Neural cell (in vitro differentiated cells): ENCODE measurements at regions not wholly inside any gene's neighbourhood (a gene's known extent, or its start where the extent isn't known, plus 50 kb on each side); places are given as distances from the start of the nearest gene placed in this dataset.

Experiments
- EP300 ChIP-seq: fragments of 450-650 bp; conservative IDR thresholded peaks from 2 replicates; pipeline ENCODE4 v1.6.1; 2014; ENCODE audit warnings: antibody characterized with exemption, mild to moderate bottlenecking, moderate library complexity; ENCODE audit not compliant: poor library complexity, severe bottlenecking
- EZH2 ChIP-seq: fragments of 200-600, 300-800 bp; shearing (Covaris generic), sonication (generic); IDR thresholded peaks from 2 replicates; pipeline ENCODE4 v1.6.1; 2014; ENCODE audit warnings: antibody characterized with exemption, low read length, borderline replicate concordance, mild to moderate bottlenecking; ENCODE audit not compliant: insufficient read depth, poor library complexity, severe bottlenecking
- MXI1 ChIP-seq: fragments of 450-650 bp; conservative IDR thresholded peaks from 2 replicates; pipeline ENCODE4 v1.6.1; 2014; ENCODE audit warnings: antibody characterized with exemption, mild to moderate bottlenecking; ENCODE audit not compliant: poor library complexity, severe bottlenecking
- POLR2AphosphoS5 ChIP-seq: IDR thresholded peaks from 2 replicates; pipeline ENCODE4 v1.6.1; 2012
- RAD21 ChIP-seq: fragments of 450-650 bp; conservative IDR thresholded peaks from 2 replicates; pipeline ENCODE4 v1.6.1; 2014; ENCODE audit warnings: antibody characterized with exemption, mild to moderate bottlenecking, moderate library complexity
- REST ChIP-seq: IDR thresholded peaks from 2 replicates; pipeline ENCODE4 v1.6.1; 2012; ENCODE audit warnings: borderline replicate concordance
- TAF1 ChIP-seq: IDR thresholded peaks from 2 replicates; pipeline ENCODE4 v1.6.1; 2012; ENCODE audit warnings: low read depth
- TF ChIP-seq, protein P1 (sequence below): fragments of 450-650 bp; IDR thresholded peaks from 2 replicates; pipeline ENCODE4 v1.5.1; 2014; ENCODE audit warnings: antibody characterized with exemption, mild to moderate bottlenecking, moderate library complexity; ENCODE audit not compliant: poor library complexity, severe bottlenecking

DNA sequence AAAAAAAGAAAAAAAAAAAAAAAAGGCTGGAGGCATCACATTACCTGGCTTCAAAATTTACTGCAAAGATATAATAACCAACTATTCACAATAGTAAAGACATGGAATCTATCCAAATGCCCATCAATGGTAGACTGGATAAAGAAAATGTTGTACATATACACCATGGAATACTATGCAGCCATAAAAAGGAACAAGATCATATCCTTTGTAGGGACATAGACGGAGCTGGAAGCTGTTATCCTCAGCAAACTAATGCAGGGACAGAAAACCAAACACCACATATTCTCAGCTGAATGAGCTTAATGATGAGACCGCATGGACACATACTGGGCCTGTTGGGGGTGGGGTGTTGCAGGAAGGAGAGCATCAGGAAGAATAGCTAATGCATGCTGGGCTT is 330.5 kb downstream of the SRGAP2C start:
- TF ChIP-seq EZH2 (no peak), TAF1 (no peak), EP300 (no peak), POLR2AphosphoS5 (no peak), REST (no peak), MXI1 (no peak), RAD21 (no peak)
- TF ChIP-seq, protein P1, sequence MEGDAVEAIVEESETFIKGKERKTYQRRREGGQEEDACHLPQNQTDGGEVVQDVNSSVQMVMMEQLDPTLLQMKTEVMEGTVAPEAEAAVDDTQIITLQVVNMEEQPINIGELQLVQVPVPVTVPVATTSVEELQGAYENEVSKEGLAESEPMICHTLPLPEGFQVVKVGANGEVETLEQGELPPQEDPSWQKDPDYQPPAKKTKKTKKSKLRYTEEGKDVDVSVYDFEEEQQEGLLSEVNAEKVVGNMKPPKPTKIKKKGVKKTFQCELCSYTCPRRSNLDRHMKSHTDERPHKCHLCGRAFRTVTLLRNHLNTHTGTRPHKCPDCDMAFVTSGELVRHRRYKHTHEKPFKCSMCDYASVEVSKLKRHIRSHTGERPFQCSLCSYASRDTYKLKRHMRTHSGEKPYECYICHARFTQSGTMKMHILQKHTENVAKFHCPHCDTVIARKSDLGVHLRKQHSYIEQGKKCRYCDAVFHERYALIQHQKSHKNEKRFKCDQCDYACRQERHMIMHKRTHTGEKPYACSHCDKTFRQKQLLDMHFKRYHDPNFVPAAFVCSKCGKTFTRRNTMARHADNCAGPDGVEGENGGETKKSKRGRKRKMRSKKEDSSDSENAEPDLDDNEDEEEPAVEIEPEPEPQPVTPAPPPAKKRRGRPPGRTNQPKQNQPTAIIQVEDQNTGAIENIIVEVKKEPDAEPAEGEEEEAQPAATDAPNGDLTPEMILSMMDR: no peak
